GM19395 (cell line): ENCODE measurements at regions not wholly inside any gene's neighbourhood (a gene's known extent, or its start where the extent isn't known, plus 50 kb on each side); places are given as distances from the start of the nearest gene placed in this dataset.

Experiments
- ATAC-seq: cut with Tn5 transposase; IDR thresholded peaks from one replicate; pipeline ENCODE4 v1.9.1; 2021; ENCODE audit warnings: mild to moderate bottlenecking, moderate library complexity; ENCODE audit not compliant: unreplicated experiment

DNA sequence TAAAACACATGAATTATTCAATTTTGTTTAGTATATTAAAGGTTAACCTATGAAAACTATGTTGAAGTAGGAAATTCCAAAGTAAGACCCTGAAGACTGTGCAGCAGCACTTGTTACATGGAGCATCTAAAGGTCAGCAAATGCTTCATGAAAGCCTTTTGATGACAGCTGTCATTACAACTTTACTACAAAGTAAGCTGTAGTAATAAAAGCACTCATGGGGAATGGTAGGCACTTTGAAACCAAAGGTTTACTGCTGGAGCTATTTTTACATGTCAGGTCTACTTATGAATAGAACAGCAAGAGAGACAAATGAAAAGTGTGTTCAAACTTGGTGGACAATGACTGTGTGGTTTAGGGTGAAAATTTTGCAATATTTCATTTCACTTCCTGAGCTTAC is 672.5 kb upstream of the PCDH20 start:
- ATAC-seq, result no peak

GRCh38 chr13:62087124-62087523 is 671.5 kb upstream of the PCDH20 start:
- no peak for ATAC-seq

- no peak for ATAC-seq
These were observed 669.9 kb upstream of the PCDH20 start for GRCh38 chr13:62085337-62086229.

- ATAC-seq, result no peak
These were observed 669.1 kb upstream of the PCDH20 start for GRCh38 chr13:62084728-62085127.

DNA sequence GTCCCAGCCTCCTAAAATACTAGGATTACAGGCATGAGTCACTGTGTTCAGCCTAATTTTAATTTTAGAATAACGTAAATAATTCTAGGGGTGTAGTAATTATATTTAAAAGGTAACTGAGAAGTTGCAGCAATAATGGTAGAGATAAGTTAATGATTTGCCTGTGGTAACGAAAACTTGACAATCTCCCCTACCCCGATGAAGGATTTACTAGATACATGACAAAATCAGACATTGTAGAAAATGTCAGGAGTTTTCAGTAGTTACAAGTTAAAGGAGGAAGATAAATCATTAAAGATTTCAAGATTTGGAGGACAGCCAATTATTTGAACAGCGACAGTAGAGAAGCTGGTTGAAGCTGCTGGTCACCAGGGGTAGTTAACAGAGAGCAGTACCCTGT is 652.2 kb upstream of the PCDH20 start:
- ATAC-seq, result no peak

- ATAC-seq, result no peak
These were observed 649.4 kb upstream of the PCDH20 start for GRCh38 chr13:62065016-62065415.

GRCh38 chr13:62061751-62062150 is 646.1 kb upstream of the PCDH20 start:
- no peak for ATAC-seq

DNA sequence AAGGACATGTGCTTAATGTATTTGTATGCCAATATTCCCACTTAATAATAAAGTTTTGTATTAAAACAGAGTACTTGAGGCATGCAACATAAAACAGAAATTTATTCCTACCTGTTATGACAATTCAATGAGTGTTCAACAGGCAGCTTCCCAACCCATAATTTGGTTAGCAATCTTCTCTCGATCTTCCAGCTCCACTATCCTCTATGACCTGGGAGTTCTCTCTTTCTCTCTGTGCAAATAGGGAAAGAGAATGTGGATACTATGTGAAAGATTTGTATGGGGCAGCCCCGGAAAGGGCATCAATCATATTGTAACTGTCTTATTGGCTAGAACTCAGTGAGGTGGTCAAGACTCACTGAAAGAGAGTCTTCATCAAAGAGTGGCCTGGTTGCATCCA is 644.9 kb upstream of the PCDH20 start:
- no peak for ATAC-seq

DNA sequence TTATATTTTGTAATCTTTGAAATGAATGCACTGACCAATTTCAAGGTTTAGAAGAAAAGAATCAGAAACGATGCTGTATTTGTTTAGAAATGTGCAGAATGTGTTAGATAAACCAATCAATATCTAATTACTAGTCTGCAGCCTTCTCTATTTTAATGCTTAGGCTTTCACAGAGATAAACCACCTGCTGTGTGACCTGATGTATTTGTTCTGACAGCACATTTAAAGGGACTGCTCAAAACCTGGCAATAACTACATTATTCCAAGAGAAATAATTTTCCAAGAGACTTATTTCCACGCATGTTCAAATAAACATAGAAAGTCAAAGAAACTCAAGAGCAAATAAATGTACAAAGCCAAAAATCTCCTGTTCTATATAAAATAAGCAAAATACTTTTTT is 641.6 kb upstream of the PCDH20 start:
- ATAC-seq, result no peak

- no peak for ATAC-seq
These were observed 634.3 kb upstream of the PCDH20 start for GRCh38 chr13:62049992-62050391.

GRCh38 chr13:62046512-62046911 is 630.9 kb upstream of the PCDH20 start:
- no peak for ATAC-seq

DNA sequence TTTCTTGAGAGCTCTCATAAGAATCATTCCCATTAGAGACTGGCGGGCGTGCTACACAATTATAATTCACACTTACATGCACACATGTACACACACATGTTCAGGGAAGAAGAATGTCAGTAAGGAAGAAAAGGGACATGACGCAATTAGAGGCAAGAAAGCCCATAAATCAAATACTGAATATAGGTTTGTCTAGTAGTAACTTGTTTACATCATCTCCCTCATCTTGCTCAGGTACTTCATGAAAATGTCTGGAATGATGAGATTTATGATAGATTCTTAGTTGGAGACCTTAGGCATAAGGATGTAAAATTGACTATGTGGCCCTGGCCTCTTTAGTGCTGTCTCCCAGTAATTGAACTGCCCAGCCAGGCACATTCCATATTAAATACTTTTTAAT is 628.0 kb upstream of the PCDH20 start:
- ATAC-seq, result no peak

DNA sequence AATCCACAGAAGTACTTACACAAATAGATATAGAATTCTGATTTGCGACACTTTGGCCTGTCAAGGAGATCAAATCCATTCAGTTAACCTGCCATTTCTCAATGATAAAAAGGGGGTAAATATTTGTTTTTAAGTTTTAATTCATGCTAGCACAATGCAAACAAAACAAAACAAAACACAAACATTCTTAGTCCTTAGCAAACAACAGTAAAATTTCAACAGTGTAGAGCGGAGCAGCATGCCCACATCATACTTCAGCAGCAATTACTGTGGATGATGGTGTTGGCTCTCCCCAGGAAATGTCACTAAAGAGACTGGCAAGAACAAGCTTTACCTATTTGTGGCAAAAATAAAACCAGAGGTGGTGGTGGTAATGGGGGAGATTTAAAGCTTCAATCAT is 625.2 kb upstream of the PCDH20 start:
- ATAC-seq, result no peak

- ATAC-seq, result no peak
These were observed 624.4 kb upstream of the PCDH20 start for GRCh38 chr13:62040078-62040477.

DNA sequence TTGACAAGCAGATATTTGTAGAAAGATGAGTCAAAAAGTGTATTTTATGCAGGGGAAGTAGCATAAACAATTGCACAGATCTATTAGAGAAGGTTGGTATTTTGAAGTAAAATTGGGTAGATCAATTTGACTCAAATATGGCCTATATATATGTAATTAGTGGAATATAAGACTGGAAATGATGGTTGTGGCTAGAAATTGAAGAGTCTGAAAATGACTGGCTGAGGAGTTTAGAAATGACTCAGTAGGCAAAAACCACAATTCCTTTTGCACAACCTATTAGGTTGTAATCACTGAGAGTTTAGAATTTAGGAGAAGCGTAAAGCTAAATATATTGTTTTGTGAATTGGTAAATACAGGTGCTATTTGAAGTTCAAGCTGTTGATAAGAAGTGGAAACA is 622.6 kb upstream of the PCDH20 start:
- no peak for ATAC-seq

DNA sequence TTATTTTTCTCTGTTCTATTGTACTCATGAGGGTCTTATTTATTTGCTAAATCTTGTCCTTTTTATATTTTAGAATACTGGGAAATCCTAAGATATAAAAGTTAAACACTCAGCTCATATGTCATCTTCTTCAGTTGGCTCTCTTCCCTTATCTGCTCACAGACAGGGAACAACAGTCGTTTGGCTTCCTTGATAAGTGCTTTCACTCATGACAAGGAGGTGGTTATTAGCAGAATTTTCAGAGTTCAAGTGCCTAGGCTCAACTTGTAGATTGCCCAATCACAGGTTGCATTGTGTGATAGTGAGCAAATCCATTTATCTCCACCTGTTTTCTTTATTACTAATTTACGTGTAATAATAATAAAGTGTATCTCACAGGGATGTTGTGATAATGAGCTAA is 620.3 kb upstream of the PCDH20 start:
- no peak for ATAC-seq

GRCh38 chr13:62033934-62034333 is 618.3 kb upstream of the PCDH20 start:
- no peak for ATAC-seq

DNA sequence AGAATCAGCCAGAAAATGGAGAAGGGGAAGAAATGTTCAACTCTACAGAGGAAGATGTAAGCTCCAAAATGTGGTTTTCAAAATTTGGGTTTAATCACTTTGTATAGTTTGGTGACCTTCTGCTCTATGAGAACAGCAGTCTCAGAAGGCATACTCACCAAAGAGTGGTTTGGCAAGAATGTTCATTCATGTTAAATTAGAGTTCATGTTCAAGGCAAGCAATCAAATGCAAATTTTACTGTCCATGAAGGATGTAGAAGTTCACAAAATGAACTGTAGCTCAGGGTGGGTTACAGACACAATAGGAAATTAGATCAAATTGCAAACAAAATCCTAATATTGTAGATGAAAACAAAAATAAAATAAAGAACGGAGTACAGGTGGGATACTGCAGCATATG is 606.7 kb upstream of the PCDH20 start:
- no peak for ATAC-seq

GRCh38 chr13:62019858-62020257 is 604.2 kb upstream of the PCDH20 start:
- no peak for ATAC-seq

- no peak for ATAC-seq
These were observed 598.6 kb upstream of the PCDH20 start for GRCh38 chr13:62014299-62014698.

DNA sequence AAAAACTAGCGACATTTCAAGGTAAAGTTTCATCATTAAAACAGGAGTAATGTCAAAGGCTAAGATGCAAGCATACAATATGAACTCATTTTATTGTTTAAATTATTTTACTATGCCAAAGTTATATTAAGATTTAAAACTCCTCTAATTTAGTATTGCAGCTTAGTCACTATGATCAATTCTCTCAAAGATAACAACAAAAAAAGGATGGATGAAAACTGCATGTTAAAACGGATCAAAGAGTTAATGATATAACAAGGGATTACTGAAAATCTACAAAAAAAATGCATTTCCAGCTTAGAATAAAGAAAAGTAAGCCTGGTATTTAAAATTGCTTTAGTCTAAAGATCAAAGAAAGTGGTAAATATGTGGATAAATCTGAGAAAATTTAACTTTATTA is 587.8 kb upstream of the PCDH20 start:
- ATAC-seq, result no peak

- ATAC-seq, result no peak
These were observed 578.5 kb upstream of the PCDH20 start for GRCh38 chr13:61994174-61994573.

GRCh38 chr13:61989978-61990377 is 574.3 kb upstream of the PCDH20 start:
- ATAC-seq, result no peak
